Karpas-422 (cell line): ENCODE measurements at regions not wholly inside any gene's neighbourhood (a gene's known extent, or its start where the extent isn't known, plus 50 kb on each side); places are given as distances from the start of the nearest gene placed in this dataset.

Source experiments
- DNase-seq: peaks from one replicate; pipeline ENCODE4 v3.0.0-alpha.2; 2015
- H2AFZ ChIP-seq: fragments of 200-600 bp; sonication (generic); 2 replicates; pipeline ENCODE4 v1.6.1; 2014; ENCODE audit warnings: antibody characterized with exemption, low read length, mixed read lengths
- H3K27ac ChIP-seq: fragments of 200-600 bp; sonication (generic); 2 replicates; pipeline ENCODE4 v1.5.1; 2014; ENCODE audit warnings: mild to moderate bottlenecking, low read length, moderate library complexity
- H3K27me3 ChIP-seq: fragments of 200-600 bp; sonication (generic); 2 replicates; pipeline ENCODE4 v1.6.1; 2014; ENCODE audit warnings: low read length, mixed read lengths
- H3K36me3 ChIP-seq: fragments of 200-600 bp; sonication (generic); 2 replicates; pipeline ENCODE4 v1.6.1; 2014; ENCODE audit warnings: low read length, mixed read lengths; ENCODE audit not compliant: insufficient read depth
- H3K4me1 ChIP-seq: fragments of 200-600 bp; sonication (generic); 2 replicates; pipeline ENCODE4 v1.6.1; 2014; ENCODE audit warnings: mild to moderate bottlenecking, low read length, mixed read lengths
- H3K4me2 ChIP-seq: fragments of 200-600 bp; sonication (generic); 2 replicates; pipeline ENCODE4 v1.6.1; 2014; ENCODE audit warnings: low read length, low read depth, mild to moderate bottlenecking; ENCODE audit not compliant: poor library complexity, severe bottlenecking
- H3K4me3 ChIP-seq: fragments of 200-600 bp; sonication (generic); 2 replicates; pipeline ENCODE4 v1.5.1; 2014; ENCODE audit warnings: mild to moderate bottlenecking, antibody characterized with exemption, low read length, mixed read lengths
- H3K79me2 ChIP-seq: fragments of 200-600 bp; sonication (generic); 2 replicates; pipeline ENCODE4 v1.6.1; 2014; ENCODE audit warnings: mild to moderate bottlenecking, low read length, mixed read lengths
- H3K9ac ChIP-seq: fragments of 200-600 bp; sonication (generic); 2 replicates; pipeline ENCODE4 v1.6.0; 2014; ENCODE audit warnings: low read length
- H3K9me2 ChIP-seq: fragments of 200-600 bp; sonication (generic), shearing (Covaris generic); replicated peaks from 2 replicates; pipeline ENCODE4 v1.6.0; 2014; ENCODE audit warnings: mild to moderate bottlenecking, low read length, moderate library complexity; ENCODE audit not compliant: insufficient read depth
- H3K9me3 ChIP-seq: fragments of 300-700, 200-600 bp; sonication (generic); 2 replicates; pipeline ENCODE4 v1.6.1; 2014; ENCODE audit warnings: low read length, mixed read lengths
- H4K20me1 ChIP-seq: fragments of 200-600 bp; sonication (generic); 2 replicates; pipeline ENCODE4 v1.6.1; 2014; ENCODE audit warnings: mild to moderate bottlenecking, antibody characterized with exemption, low read length, low read depth; ENCODE audit not compliant: insufficient read depth

GRCh38 chr1:209080170-209080781 is 503.2 kb upstream of the CAMK1G start:
- H3K9ac ChIP-seq, result no peak overlapping the region
- no peaks in the 10 kb centered on the region for H3K4me1 ChIP-seq
- H3K4me3 ChIP-seq, result no peak overlapping the region
- H3K36me3 ChIP-seq, result no peaks in the 10 kb centered on the region
- no peak overlapping the region for H2AFZ ChIP-seq
- no peaks in the 10 kb centered on the region for H3K9me3 ChIP-seq
- H3K9me2 ChIP-seq, result no peaks in the 10 kb centered on the region
- no peak overlapping the region for H3K27ac ChIP-seq
- no peak for DNase-seq
- H3K79me2 ChIP-seq, result no peaks in the 10 kb centered on the region
- H4K20me1 ChIP-seq, result no peaks in the 10 kb centered on the region
- H3K4me2 ChIP-seq, result no peak overlapping the region
- no peaks in the 10 kb centered on the region for H3K27me3 ChIP-seq

GRCh38 chr1:209086486-209087192 is 496.9 kb upstream of the CAMK1G start:
- Histone ChIP-seq H3K36me3 (no peaks in the 10 kb centered on the region), H3K27ac (no peak overlapping the region), H3K79me2 (no peaks in the 10 kb centered on the region), H3K9ac (no peak overlapping the region), H3K4me2 (peak overlapping the region; percentile 17), H2AFZ (no peak overlapping the region), H4K20me1 (no peaks in the 10 kb centered on the region), H3K27me3 (no peaks in the 10 kb centered on the region), H3K9me2 (no peaks in the 10 kb centered on the region), H3K9me3 (no peaks in the 10 kb centered on the region), H3K4me1 (peaks cover 14% of the 10 kb centered on the region), H3K4me3 (no peak overlapping the region)
- DNase-seq, result peak; percentile 63

- H3K9ac ChIP-seq, result no peak overlapping the region
- H3K27me3 ChIP-seq, result no peaks in the 10 kb centered on the region
- no peak overlapping the region for H3K4me3 ChIP-seq
- H3K4me1 ChIP-seq, result no peaks in the 10 kb centered on the region
- peak; percentile 41 for DNase-seq
- H3K9me2 ChIP-seq, result no peaks in the 10 kb centered on the region
- H3K79me2 ChIP-seq, result no peaks in the 10 kb centered on the region
- no peaks in the 10 kb centered on the region for H3K9me3 ChIP-seq
- no peak overlapping the region for H2AFZ ChIP-seq
- no peaks in the 10 kb centered on the region for H3K36me3 ChIP-seq
- no peak overlapping the region for H3K27ac ChIP-seq
- no peak overlapping the region for H3K4me2 ChIP-seq
- no peaks in the 10 kb centered on the region for H4K20me1 ChIP-seq
Observed at GRCh38 chr1:209094384-209094783, 489.1 kb upstream of the CAMK1G start.

- Histone ChIP-seq H3K4me2 (no peak overlapping the region), H3K9me3 (no peaks in the 10 kb centered on the region), H3K4me1 (no peaks in the 10 kb centered on the region), H3K27me3 (no peaks in the 10 kb centered on the region), H3K4me3 (no peak overlapping the region), H3K79me2 (no peaks in the 10 kb centered on the region), H3K9ac (no peak overlapping the region), H3K9me2 (no peaks in the 10 kb centered on the region), H2AFZ (no peak overlapping the region), H3K36me3 (no peaks in the 10 kb centered on the region), H3K27ac (no peak overlapping the region), H4K20me1 (no peaks in the 10 kb centered on the region)
- DNase-seq, result no peak
Observed at GRCh38 chr1:209095627-209096595, 487.6 kb upstream of the CAMK1G start.

- DNase-seq, result no peak
- Histone ChIP-seq H3K4me2 (no peak overlapping the region), H3K9me3 (no peaks in the 10 kb centered on the region), H3K27me3 (no peaks in the 10 kb centered on the region), H3K4me3 (no peak overlapping the region), H3K36me3 (no peaks in the 10 kb centered on the region), H3K9me2 (no peaks in the 10 kb centered on the region), H3K9ac (no peak overlapping the region), H3K79me2 (no peaks in the 10 kb centered on the region), H2AFZ (no peak overlapping the region), H3K4me1 (no peaks in the 10 kb centered on the region), H4K20me1 (no peaks in the 10 kb centered on the region), H3K27ac (no peak overlapping the region)
Observed at GRCh38 chr1:209100460-209100859, 483.1 kb upstream of the CAMK1G start.

- no peaks in the 10 kb centered on the region for H3K36me3 ChIP-seq
- no peaks in the 10 kb centered on the region for H3K79me2 ChIP-seq
- H3K9ac ChIP-seq, result no peak overlapping the region
- no peaks in the 10 kb centered on the region for H4K20me1 ChIP-seq
- no peaks in the 10 kb centered on the region for H3K9me3 ChIP-seq
- no peak overlapping the region for H3K27ac ChIP-seq
- H3K4me2 ChIP-seq, result no peak overlapping the region
- no peak overlapping the region for H2AFZ ChIP-seq
- H3K4me3 ChIP-seq, result no peak overlapping the region
- H3K4me1 ChIP-seq, result no peaks in the 10 kb centered on the region
- H3K9me2 ChIP-seq, result no peaks in the 10 kb centered on the region
- no peak for DNase-seq
- no peaks in the 10 kb centered on the region for H3K27me3 ChIP-seq
Observed at GRCh38 chr1:209101106-209101505, 482.4 kb upstream of the CAMK1G start.

GRCh38 chr1:209102120-209102519 is 481.4 kb upstream of the CAMK1G start:
- no peak overlapping the region for H3K4me2 ChIP-seq
- H3K9me3 ChIP-seq, result no peaks in the 10 kb centered on the region
- H2AFZ ChIP-seq, result no peak overlapping the region
- no peaks in the 10 kb centered on the region for H3K36me3 ChIP-seq
- no peak overlapping the region for H3K9ac ChIP-seq
- DNase-seq, result no peak
- no peaks in the 10 kb centered on the region for H3K79me2 ChIP-seq
- H3K27ac ChIP-seq, result no peak overlapping the region
- H3K9me2 ChIP-seq, result no peaks in the 10 kb centered on the region
- no peaks in the 10 kb centered on the region for H3K27me3 ChIP-seq
- no peaks in the 10 kb centered on the region for H4K20me1 ChIP-seq
- no peaks in the 10 kb centered on the region for H3K4me1 ChIP-seq
- H3K4me3 ChIP-seq, result no peak overlapping the region

- no peaks in the 10 kb centered on the region for H3K4me1 ChIP-seq
- no peaks in the 10 kb centered on the region for H3K9me2 ChIP-seq
- no peaks in the 10 kb centered on the region for H3K36me3 ChIP-seq
- no peak overlapping the region for H3K4me3 ChIP-seq
- no peak overlapping the region for H3K9ac ChIP-seq
- H3K9me3 ChIP-seq, result no peaks in the 10 kb centered on the region
- no peak overlapping the region for H3K4me2 ChIP-seq
- DNase-seq, result no peak
- H2AFZ ChIP-seq, result no peak overlapping the region
- H3K27me3 ChIP-seq, result no peaks in the 10 kb centered on the region
- no peaks in the 10 kb centered on the region for H3K79me2 ChIP-seq
- no peaks in the 10 kb centered on the region for H4K20me1 ChIP-seq
- H3K27ac ChIP-seq, result no peak overlapping the region
Observed at GRCh38 chr1:209102531-209102930, 481.0 kb upstream of the CAMK1G start.
